ENCODE measurements at regions not wholly inside any gene's neighbourhood (a gene's known extent, or its start where the extent isn't known, plus 50 kb on each side); places are given as distances from the start of the nearest gene placed in this dataset.

- DNase-seq = no peak
- intact Hi-C loops (cut with DNase I) = no loop called here
- H3K36me3 ChIP-seq = no peaks in the 10 kb centered on the region
- WGBS (ENCODE audit: insufficient coverage, low coverage, low lambda C conversion rate, missing lambda C conversion rate) = 50% methylated on average over 1 of the region's 1 CpG
- H3K4me3 ChIP-seq = no peak overlapping the region
- TF ChIP-seq POLR2A (IDR thresholded peaks at IDR 0.05) = no peak
- no peak for TF ChIP-seq CTCF (IDR thresholded peaks at IDR 0.05)
- no peaks in the 10 kb centered on the region for H3K4me1 ChIP-seq
- no peaks in the 10 kb centered on the region for H3K27me3 ChIP-seq
- no peak overlapping the region for H3K27ac ChIP-seq
- no peaks in the 10 kb centered on the region for H3K9me3 ChIP-seq
- ATAC-seq = no peak
These were observed 1995.1 kb downstream of the MRPL39 start for GRCh38 chr21:23612210-23612609.

GRCh38 chr21:23607782-23608431 is 1999.4 kb downstream of the MRPL39 start:
- Histone ChIP-seq H3K27me3 (no peaks in the 10 kb centered on the region), H3K4me1 (no peaks in the 10 kb centered on the region), H3K36me3 (no peaks in the 10 kb centered on the region), H3K4me3 (no peak overlapping the region), H3K27ac (no peak overlapping the region), H3K9me3 (no peaks in the 10 kb centered on the region)
- intact Hi-C loops (cut with DNase I) = no loop called here
- ATAC-seq (no peak), DNase-seq (no peak)
- WGBS (ENCODE audit: insufficient coverage, low coverage, low lambda C conversion rate, missing lambda C conversion rate) = 45% methylated on average over 4 of the region's 4 CpGs
- TF ChIP-seq CTCF (IDR thresholded peaks at IDR 0.05) (no peak), POLR2A (IDR thresholded peaks at IDR 0.05) (no peak)

GRCh38 chr21:23601549-23601948 is 2005.7 kb downstream of the MRPL39 start:
- WGBS (ENCODE audit: insufficient coverage, low coverage, low lambda C conversion rate, missing lambda C conversion rate) = 83% methylated on average over 3 of the region's 4 CpGs
- Histone ChIP-seq H3K4me1 (no peaks in the 10 kb centered on the region), H3K36me3 (no peaks in the 10 kb centered on the region), H3K9me3 (no peaks in the 10 kb centered on the region), H3K27me3 (no peaks in the 10 kb centered on the region), H3K27ac (no peak overlapping the region), H3K4me3 (no peak overlapping the region)
- DNase-seq (no peak), ATAC-seq (no peak)
- intact Hi-C loops (cut with DNase I) = no loop called here
- TF ChIP-seq POLR2A (IDR thresholded peaks at IDR 0.05) (no peak), CTCF (IDR thresholded peaks at IDR 0.05) (no peak)

GRCh38 chr21:23593582-23593981 is 2013.7 kb downstream of the MRPL39 start:
- no peaks in the 10 kb centered on the region for H3K9me3 ChIP-seq
- H3K27me3 ChIP-seq = no peaks in the 10 kb centered on the region
- no peak overlapping the region for H3K27ac ChIP-seq
- TF ChIP-seq POLR2A (IDR thresholded peaks at IDR 0.05) (no peak), CTCF (IDR thresholded peaks at IDR 0.05) (no peak)
- H3K4me1 ChIP-seq = no peaks in the 10 kb centered on the region
- 29% methylated on average over 1 of the region's 1 CpG for WGBS (ENCODE audit: insufficient coverage, low coverage, low lambda C conversion rate, missing lambda C conversion rate)
- H3K4me3 ChIP-seq = no peak overlapping the region
- DNase-seq (no peak), ATAC-seq (no peak)
- intact Hi-C loops (cut with DNase I) = no loop called here
- H3K36me3 ChIP-seq = no peaks in the 10 kb centered on the region

- ATAC-seq (no peak), DNase-seq (no peak)
- H3K4me1 ChIP-seq = no peaks in the 10 kb centered on the region
- H3K27ac ChIP-seq = no peak overlapping the region
- TF ChIP-seq POLR2A (IDR thresholded peaks at IDR 0.05) (no peak), CTCF (IDR thresholded peaks at IDR 0.05) (no peak)
- no peaks in the 10 kb centered on the region for H3K9me3 ChIP-seq
- H3K4me3 ChIP-seq = no peak overlapping the region
- H3K36me3 ChIP-seq = no peaks in the 10 kb centered on the region
- no peaks in the 10 kb centered on the region for H3K27me3 ChIP-seq
- intact Hi-C loops (cut with DNase I) = no loop called here
- WGBS (ENCODE audit: insufficient coverage, low coverage, low lambda C conversion rate, missing lambda C conversion rate) = 50% methylated on average over 2 of the region's 2 CpGs
These were observed 2021.9 kb downstream of the MRPL39 start for GRCh38 chr21:23585419-23585818.
